ENCODE measurements at regions not wholly inside any gene's neighbourhood (a gene's known extent, or its start where the extent isn't known, plus 50 kb on each side); places are given as distances from the start of the nearest gene placed in this dataset.

GRCh38 chr15:98146031-98146820 is 185.7 kb downstream of the ARRDC4 start:
- no peak for ATAC-seq (replicated peaks)
- no peak overlapping the region for H3K4me3 Mint-ChIP-seq
- no peaks in the 10 kb centered on the region for H3K9me3 Mint-ChIP-seq
- no peaks in the 10 kb centered on the region for H3K4me1 Mint-ChIP-seq
- no peak overlapping the region for H3K27ac Mint-ChIP-seq
- no peaks in the 10 kb centered on the region for H3K36me3 Mint-ChIP-seq (ENCODE audit: low read depth)
- peaks cover 8% of the 10 kb centered on the region for H3K27me3 Mint-ChIP-seq

- H3K9me3 Mint-ChIP-seq, result no peaks in the 10 kb centered on the region
- no peaks in the 10 kb centered on the region for H3K4me1 Mint-ChIP-seq
- no peak overlapping the region for H3K27ac Mint-ChIP-seq
- H3K4me3 Mint-ChIP-seq, result no peak overlapping the region
- H3K27me3 Mint-ChIP-seq, result peaks cover 8% of the 10 kb centered on the region
- no peak for ATAC-seq (replicated peaks)
- no peaks in the 10 kb centered on the region for H3K36me3 Mint-ChIP-seq (ENCODE audit: low read depth)
These were observed 186.9 kb downstream of the ARRDC4 start for GRCh38 chr15:98147415-98147814.

- no peaks in the 10 kb centered on the region for H3K4me1 Mint-ChIP-seq
- no peaks in the 10 kb centered on the region for H3K36me3 Mint-ChIP-seq (ENCODE audit: low read depth)
- H3K27me3 Mint-ChIP-seq, result peaks cover 8% of the 10 kb centered on the region
- no peaks in the 10 kb centered on the region for H3K9me3 Mint-ChIP-seq
- ATAC-seq (replicated peaks), result no peak
- H3K4me3 Mint-ChIP-seq, result no peak overlapping the region
- no peak overlapping the region for H3K27ac Mint-ChIP-seq
These were observed 189.6 kb downstream of the ARRDC4 start for GRCh38 chr15:98150084-98150483.

GRCh38 chr15:98150536-98150935 is 190.0 kb downstream of the ARRDC4 start:
- H3K36me3 Mint-ChIP-seq (ENCODE audit: low read depth), result no peaks in the 10 kb centered on the region
- no peak for ATAC-seq (replicated peaks)
- no peak overlapping the region for H3K27ac Mint-ChIP-seq
- H3K27me3 Mint-ChIP-seq, result peaks cover 6% of the 10 kb centered on the region
- no peaks in the 10 kb centered on the region for H3K9me3 Mint-ChIP-seq
- no peaks in the 10 kb centered on the region for H3K4me1 Mint-ChIP-seq
- H3K4me3 Mint-ChIP-seq, result no peak overlapping the region

GRCh38 chr15:98151096-98151495 is 190.6 kb downstream of the ARRDC4 start:
- Mint-ChIP-seq H3K36me3 (ENCODE audit: low read depth) (no peaks in the 10 kb centered on the region), H3K27ac (no peak overlapping the region), H3K4me1 (no peaks in the 10 kb centered on the region), H3K27me3 (peaks cover 3% of the 10 kb centered on the region), H3K4me3 (no peak overlapping the region), H3K9me3 (no peaks in the 10 kb centered on the region)
- ATAC-seq (replicated peaks), result no peak

GRCh38 chr15:98152156-98152555 is 191.7 kb downstream of the ARRDC4 start:
- no peaks in the 10 kb centered on the region for H3K4me1 Mint-ChIP-seq
- H3K4me3 Mint-ChIP-seq, result no peak overlapping the region
- H3K27ac Mint-ChIP-seq, result no peak overlapping the region
- H3K36me3 Mint-ChIP-seq (ENCODE audit: low read depth), result no peaks in the 10 kb centered on the region
- no peaks in the 10 kb centered on the region for H3K9me3 Mint-ChIP-seq
- no peaks in the 10 kb centered on the region for H3K27me3 Mint-ChIP-seq
- no peak for ATAC-seq (replicated peaks)

- Mint-ChIP-seq H3K4me1 (peaks cover 6% of the 10 kb centered on the region), H3K27ac (no peak overlapping the region), H3K4me3 (no peak overlapping the region), H3K9me3 (no peaks in the 10 kb centered on the region), H3K27me3 (no peaks in the 10 kb centered on the region), H3K36me3 (ENCODE audit: low read depth) (no peaks in the 10 kb centered on the region)
- ATAC-seq (replicated peaks), result no peak
These were observed 194.4 kb downstream of the ARRDC4 start for GRCh38 chr15:98154863-98155262.

- no peaks in the 10 kb centered on the region for H3K27me3 Mint-ChIP-seq
- no peak for ATAC-seq (replicated peaks)
- H3K36me3 Mint-ChIP-seq (ENCODE audit: low read depth), result no peaks in the 10 kb centered on the region
- H3K4me1 Mint-ChIP-seq, result peaks cover 11% of the 10 kb centered on the region
- H3K9me3 Mint-ChIP-seq, result no peaks in the 10 kb centered on the region
- H3K4me3 Mint-ChIP-seq, result no peak overlapping the region
- no peak overlapping the region for H3K27ac Mint-ChIP-seq
These were observed 194.9 kb downstream of the ARRDC4 start for GRCh38 chr15:98155356-98155755.

- no peak overlapping the region for H3K27ac Mint-ChIP-seq
- H3K9me3 Mint-ChIP-seq, result no peaks in the 10 kb centered on the region
- peak; percentile 95 for ATAC-seq (replicated peaks)
- H3K36me3 Mint-ChIP-seq (ENCODE audit: low read depth), result no peaks in the 10 kb centered on the region
- peaks cover 3% of the 10 kb centered on the region for H3K27me3 Mint-ChIP-seq
- H3K4me3 Mint-ChIP-seq, result peak overlapping the region; percentile 23
- H3K4me1 Mint-ChIP-seq, result peaks cover 19% of the 10 kb centered on the region
These were observed 199.7 kb downstream of the ARRDC4 start for GRCh38 chr15:98160236-98160635.

- H3K27me3 Mint-ChIP-seq, result peaks cover 5% of the 10 kb centered on the region
- H3K36me3 Mint-ChIP-seq (ENCODE audit: low read depth), result no peaks in the 10 kb centered on the region
- no peaks in the 10 kb centered on the region for H3K9me3 Mint-ChIP-seq
- no peak for ATAC-seq (replicated peaks)
- no peak overlapping the region for H3K27ac Mint-ChIP-seq
- H3K4me3 Mint-ChIP-seq, result no peak overlapping the region
- H3K4me1 Mint-ChIP-seq, result peaks cover 19% of the 10 kb centered on the region
These were observed 203.0 kb downstream of the ARRDC4 start for GRCh38 chr15:98163319-98164045.

- peaks cover 16% of the 10 kb centered on the region for H3K4me1 Mint-ChIP-seq
- H3K4me3 Mint-ChIP-seq, result no peak overlapping the region
- ATAC-seq (replicated peaks), result no peak
- peaks cover 5% of the 10 kb centered on the region for H3K27me3 Mint-ChIP-seq
- H3K9me3 Mint-ChIP-seq, result no peaks in the 10 kb centered on the region
- no peak overlapping the region for H3K27ac Mint-ChIP-seq
- H3K36me3 Mint-ChIP-seq (ENCODE audit: low read depth), result no peaks in the 10 kb centered on the region
These were observed 204.1 kb downstream of the ARRDC4 start for GRCh38 chr15:98164571-98164970.

GRCh38 chr15:98164986-98165385 is 204.5 kb downstream of the ARRDC4 start:
- H3K27me3 Mint-ChIP-seq, result peaks cover 8% of the 10 kb centered on the region
- peaks cover 12% of the 10 kb centered on the region for H3K4me1 Mint-ChIP-seq
- H3K27ac Mint-ChIP-seq, result no peak overlapping the region
- H3K9me3 Mint-ChIP-seq, result no peaks in the 10 kb centered on the region
- H3K4me3 Mint-ChIP-seq, result no peak overlapping the region
- ATAC-seq (replicated peaks), result no peak
- no peaks in the 10 kb centered on the region for H3K36me3 Mint-ChIP-seq (ENCODE audit: low read depth)

GRCh38 chr15:98167722-98168268 is 207.3 kb downstream of the ARRDC4 start:
- no peak for ATAC-seq (replicated peaks)
- Mint-ChIP-seq H3K36me3 (ENCODE audit: low read depth) (no peaks in the 10 kb centered on the region), H3K27me3 (peaks cover 8% of the 10 kb centered on the region), H3K4me3 (no peak overlapping the region), H3K4me1 (no peaks in the 10 kb centered on the region), H3K9me3 (no peaks in the 10 kb centered on the region), H3K27ac (no peak overlapping the region)

- Mint-ChIP-seq H3K36me3 (ENCODE audit: low read depth) (no peaks in the 10 kb centered on the region), H3K27ac (no peak overlapping the region), H3K9me3 (no peaks in the 10 kb centered on the region), H3K27me3 (peaks cover 14% of the 10 kb centered on the region), H3K4me1 (no peaks in the 10 kb centered on the region), H3K4me3 (no peak overlapping the region)
- ATAC-seq (replicated peaks), result peak; percentile 19
These were observed 209.0 kb downstream of the ARRDC4 start for GRCh38 chr15:98169551-98169950.

- H3K27ac Mint-ChIP-seq, result no peak overlapping the region
- no peaks in the 10 kb centered on the region for H3K9me3 Mint-ChIP-seq
- H3K4me3 Mint-ChIP-seq, result no peak overlapping the region
- no peaks in the 10 kb centered on the region for H3K4me1 Mint-ChIP-seq
- H3K36me3 Mint-ChIP-seq (ENCODE audit: low read depth), result no peaks in the 10 kb centered on the region
- H3K27me3 Mint-ChIP-seq, result peaks cover 24% of the 10 kb centered on the region
- ATAC-seq (replicated peaks), result no peak
These were observed 213.8 kb downstream of the ARRDC4 start for GRCh38 chr15:98174286-98174685.

Measured in activated T-helper 17 cell treated with anti-CD3 and anti-CD28 coated beads, Interleukin-2, amount 50 U/mL, for 72 hours (primary cell).